Natural killer cell treated with Interleukin-12 subunit alpha and Interleukin-12 subunit beta and Interleukin-15 and Interleukin-18, amount 100 ng/mL, for 72 hours (primary cell): ENCODE measurements at regions not wholly inside any gene's neighbourhood (a gene's known extent, or its start where the extent isn't known, plus 50 kb on each side); places are given as distances from the start of the nearest gene placed in this dataset.
"Not testable (repeated sequence)": the region's sequence is repeated elsewhere in the genome, so short reads cannot be mapped to it uniquely, and the experiment has no call there.

Source experiments
- ATAC-seq, 2 donors: fragments of 150-1000 bp; cut with Tn5 transposase in 1 of 2; sonication (Bioruptor Pico), chemical (Tn5 transposase) in 1 of 2; 2 replicates each; pipeline ENCODE4 v1.10.0; 2021
- DNase-seq: peaks from one replicate; pipeline ENCODE4 v3.0.0; 2022; ENCODE audit warnings: low spot score
- H3K27ac Mint-ChIP-seq, 2 donors: 1 replicate in 1 of 2; 2 replicates in 1 of 2; pipeline ENCODE4 v1.8.0; 2022; ENCODE audit warnings: mixed read lengths in 2 of 2, mild to moderate bottlenecking in 1 of 2, moderate library complexity in 1 of 2
- H3K27me3 Mint-ChIP-seq, 2 donors: 1 replicate in 1 of 2; 2 replicates in 1 of 2; pipeline ENCODE4 v1.8.0; 2022; ENCODE audit warnings: mixed read lengths in 2 of 2
- H3K36me3 Mint-ChIP-seq: one replicate; pipeline ENCODE4 v1.8.0; 2022; ENCODE audit warnings: mixed read lengths
- H3K4me1 Mint-ChIP-seq, 2 donors: 1 replicate in 1 of 2; 2 replicates in 1 of 2; pipeline ENCODE4 v1.8.0; 2022; ENCODE audit warnings: low read depth in 2 of 2, mixed read lengths in 2 of 2, mild to moderate bottlenecking in 1 of 2
- H3K4me3 Mint-ChIP-seq: one replicate; pipeline ENCODE4 v1.8.0; 2022; ENCODE audit warnings: mixed read lengths
- H3K9me3 Mint-ChIP-seq: 2 replicates; pipeline ENCODE4 v1.8.0; 2022; ENCODE audit warnings: mixed read lengths

- H3K4me1 Mint-ChIP-seq, DNase-seq, H3K9me3 Mint-ChIP-seq, H3K27me3 Mint-ChIP-seq, H3K27ac Mint-ChIP-seq, H3K4me3 Mint-ChIP-seq, H3K36me3 Mint-ChIP-seq, ATAC-seq: not testable (repeated sequence)
Measured at GRCh38 chr16:15307184-15307583, 70.9 kb downstream of the NPIPA5 start.

- not testable (repeated sequence) for H3K36me3 Mint-ChIP-seq, H3K27ac Mint-ChIP-seq, H3K4me1 Mint-ChIP-seq, ATAC-seq, H3K4me3 Mint-ChIP-seq, H3K9me3 Mint-ChIP-seq, H3K27me3 Mint-ChIP-seq, DNase-seq
Measured at GRCh38 chr16:15305889-15306288, 72.2 kb downstream of the NPIPA5 start.

- H3K36me3 Mint-ChIP-seq, H3K9me3 Mint-ChIP-seq, H3K27ac Mint-ChIP-seq, ATAC-seq, H3K4me1 Mint-ChIP-seq, H3K4me3 Mint-ChIP-seq, DNase-seq, H3K27me3 Mint-ChIP-seq: not testable (repeated sequence)
Measured at GRCh38 chr16:15303667-15304324, 74.3 kb downstream of the NPIPA5 start.

GRCh38 chr16:15297104-15297503 is 81.0 kb downstream of the NPIPA5 start:
- not testable (repeated sequence) for DNase-seq, H3K4me3 Mint-ChIP-seq, H3K27ac Mint-ChIP-seq, H3K9me3 Mint-ChIP-seq, H3K4me1 Mint-ChIP-seq, ATAC-seq, H3K27me3 Mint-ChIP-seq, H3K36me3 Mint-ChIP-seq

- not testable (repeated sequence) for H3K36me3 Mint-ChIP-seq, ATAC-seq, H3K27ac Mint-ChIP-seq, H3K4me1 Mint-ChIP-seq, H3K9me3 Mint-ChIP-seq, H3K27me3 Mint-ChIP-seq, H3K4me3 Mint-ChIP-seq, DNase-seq
Measured at GRCh38 chr16:15274796-15275195, 103.3 kb downstream of the NPIPA5 start.

GRCh38 chr16:15273964-15274363 is 104.1 kb downstream of the NPIPA5 start:
- H3K9me3 Mint-ChIP-seq, H3K4me1 Mint-ChIP-seq, DNase-seq, H3K27ac Mint-ChIP-seq, H3K4me3 Mint-ChIP-seq, H3K36me3 Mint-ChIP-seq, H3K27me3 Mint-ChIP-seq: not testable (repeated sequence)
- peak in 1 of 2 donors; percentile 34 for ATAC-seq

GRCh38 chr16:15266941-15267340 is 111.2 kb downstream of the NPIPA5 start:
- not testable (repeated sequence) for H3K27me3 Mint-ChIP-seq, H3K9me3 Mint-ChIP-seq, H3K4me1 Mint-ChIP-seq, ATAC-seq, H3K27ac Mint-ChIP-seq, DNase-seq, H3K36me3 Mint-ChIP-seq, H3K4me3 Mint-ChIP-seq

GRCh38 chr16:15262212-15262611 is 115.9 kb downstream of the NPIPA5 start:
- H3K27ac Mint-ChIP-seq, DNase-seq, H3K4me3 Mint-ChIP-seq, H3K36me3 Mint-ChIP-seq, H3K4me1 Mint-ChIP-seq, H3K9me3 Mint-ChIP-seq, ATAC-seq, H3K27me3 Mint-ChIP-seq: not testable (repeated sequence)

GRCh38 chr16:15247971-15248370 is 130.1 kb downstream of the NPIPA5 start:
- H3K4me1 Mint-ChIP-seq, DNase-seq, H3K36me3 Mint-ChIP-seq, H3K27ac Mint-ChIP-seq, H3K4me3 Mint-ChIP-seq, ATAC-seq, H3K27me3 Mint-ChIP-seq, H3K9me3 Mint-ChIP-seq: not testable (repeated sequence)

- H3K27me3 Mint-ChIP-seq, H3K9me3 Mint-ChIP-seq, H3K4me3 Mint-ChIP-seq, H3K36me3 Mint-ChIP-seq, ATAC-seq, DNase-seq, H3K27ac Mint-ChIP-seq, H3K4me1 Mint-ChIP-seq: not testable (repeated sequence)
Measured at GRCh38 chr16:15236674-15237323, 141.3 kb downstream of the NPIPA5 start.

GRCh38 chr16:15235140-15235539 is 141.1 kb upstream of the RRN3 start:
- not testable (repeated sequence) for H3K27me3 Mint-ChIP-seq, ATAC-seq, H3K4me1 Mint-ChIP-seq, H3K4me3 Mint-ChIP-seq, H3K9me3 Mint-ChIP-seq, H3K27ac Mint-ChIP-seq, DNase-seq, H3K36me3 Mint-ChIP-seq

- not testable (repeated sequence) for ATAC-seq, H3K4me3 Mint-ChIP-seq
Measured at GRCh38 chr16:15234702-15235101, 140.6 kb upstream of the RRN3 start.

GRCh38 chr16:15230432-15230831 is 136.4 kb upstream of the RRN3 start:
- not testable (repeated sequence) for H3K27ac Mint-ChIP-seq, H3K36me3 Mint-ChIP-seq, ATAC-seq, H3K4me1 Mint-ChIP-seq, H3K27me3 Mint-ChIP-seq, H3K4me3 Mint-ChIP-seq, DNase-seq, H3K9me3 Mint-ChIP-seq

More at GRCh38 chr16:15234702-15235101, 140.6 kb upstream of the RRN3 start:
- H3K27ac Mint-ChIP-seq, H3K36me3 Mint-ChIP-seq, H3K27me3 Mint-ChIP-seq, DNase-seq, H3K9me3 Mint-ChIP-seq, H3K4me1 Mint-ChIP-seq: not testable (repeated sequence)

GRCh38 chr16:15229661-15230060 is 135.6 kb upstream of the RRN3 start:
- not testable (repeated sequence) for H3K27ac Mint-ChIP-seq, H3K27me3 Mint-ChIP-seq, ATAC-seq, H3K36me3 Mint-ChIP-seq, H3K9me3 Mint-ChIP-seq, DNase-seq, H3K4me1 Mint-ChIP-seq, H3K4me3 Mint-ChIP-seq

- H3K4me1 Mint-ChIP-seq, ATAC-seq, DNase-seq, H3K4me3 Mint-ChIP-seq, H3K9me3 Mint-ChIP-seq, H3K36me3 Mint-ChIP-seq, H3K27ac Mint-ChIP-seq: not testable (repeated sequence)
- H3K27me3 Mint-ChIP-seq, result peaks cover 4 to 11% of the 10 kb centered on the region in 2 donors
Measured at GRCh38 chr16:15224651-15225050, 130.6 kb upstream of the RRN3 start.
